HG02938 (cell line): ENCODE measurements at regions not wholly inside any gene's neighbourhood (a gene's known extent, or its start where the extent isn't known, plus 50 kb on each side); places are given as distances from the start of the nearest gene placed in this dataset.
"Not testable (repeated sequence)": the region's sequence is repeated elsewhere in the genome, so short reads cannot be mapped to it uniquely, and the experiment has no call there.

Experiments
- ATAC-seq: cut with Tn5 transposase; IDR thresholded peaks from one replicate; pipeline ENCODE4 v1.9.1; 2021; ENCODE audit warnings: mild to moderate bottlenecking, moderate library complexity; ENCODE audit not compliant: unreplicated experiment

DNA sequence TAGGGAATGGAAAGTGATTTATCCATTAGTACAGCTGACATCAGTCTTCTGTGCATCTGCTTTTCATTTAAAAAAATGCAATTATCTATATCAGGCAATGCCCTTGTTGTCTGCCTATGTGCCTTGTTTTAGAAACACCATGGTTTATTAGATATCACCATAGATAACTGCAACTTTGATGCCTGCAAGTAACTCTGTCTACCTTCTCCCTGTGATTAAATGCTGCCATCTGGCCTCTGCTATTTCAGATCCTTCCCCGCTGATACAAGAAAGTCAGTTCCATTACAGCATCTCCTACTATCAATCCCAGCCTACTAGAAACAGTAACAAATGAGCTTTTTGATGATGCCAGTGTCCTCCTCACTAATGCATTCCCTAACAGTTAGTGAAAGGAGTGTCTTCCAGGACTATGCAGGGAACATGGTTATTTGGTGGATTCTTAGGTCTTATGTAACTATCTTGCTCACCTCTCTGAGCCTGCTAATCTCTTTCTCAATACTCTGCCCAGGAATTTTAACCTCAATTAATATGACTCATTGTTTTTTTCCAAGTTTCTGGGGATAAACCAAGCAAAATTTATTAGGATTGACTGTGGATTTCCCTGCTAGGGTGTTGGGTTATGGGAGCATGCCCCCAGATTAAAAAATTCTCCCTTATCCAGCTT, 444.9 kb downstream of the RAPGEF2 start:
- ATAC-seq = no peak

DNA sequence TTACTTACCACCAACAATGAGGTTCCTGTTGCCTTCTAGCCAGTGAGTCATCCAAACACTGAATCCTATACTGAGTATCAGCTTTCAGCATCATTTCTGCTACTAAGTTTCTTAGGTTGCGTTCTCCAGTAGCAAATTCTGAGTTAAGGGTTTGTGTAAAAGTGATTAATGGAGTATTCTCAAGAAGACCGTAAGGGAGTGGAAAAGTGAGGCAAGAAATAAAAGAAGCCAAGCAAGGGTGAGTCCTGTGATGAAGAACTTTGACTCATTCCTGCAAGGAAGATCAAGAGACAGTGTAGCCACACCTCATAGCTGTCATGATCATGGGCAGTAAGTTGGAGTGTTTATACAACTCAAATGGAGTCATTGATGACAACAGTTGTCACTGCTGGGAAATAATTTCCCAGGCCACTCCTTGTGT, 446.2 kb downstream of the RAPGEF2 start:
- ATAC-seq = no peak

DNA sequence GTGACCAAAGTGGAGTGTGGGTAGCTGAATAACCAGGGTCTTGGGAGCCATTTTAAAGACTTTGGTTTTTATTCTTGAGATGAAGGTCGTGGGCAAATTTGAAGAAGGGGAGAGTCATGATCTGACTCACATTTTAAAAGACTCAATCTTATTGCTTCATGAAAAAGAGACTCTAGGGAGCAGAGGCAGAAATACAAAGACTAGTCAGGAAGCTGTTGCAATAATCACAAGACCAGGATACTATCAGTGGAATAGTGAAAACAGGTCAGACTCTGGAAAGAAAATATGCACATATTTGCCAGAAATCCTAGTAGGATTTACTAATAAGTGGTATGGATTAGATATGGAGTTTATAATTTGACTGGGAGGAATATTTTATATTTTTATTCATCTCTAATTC, 448.4 kb downstream of the RAPGEF2 start:
- no peak for ATAC-seq

DNA sequence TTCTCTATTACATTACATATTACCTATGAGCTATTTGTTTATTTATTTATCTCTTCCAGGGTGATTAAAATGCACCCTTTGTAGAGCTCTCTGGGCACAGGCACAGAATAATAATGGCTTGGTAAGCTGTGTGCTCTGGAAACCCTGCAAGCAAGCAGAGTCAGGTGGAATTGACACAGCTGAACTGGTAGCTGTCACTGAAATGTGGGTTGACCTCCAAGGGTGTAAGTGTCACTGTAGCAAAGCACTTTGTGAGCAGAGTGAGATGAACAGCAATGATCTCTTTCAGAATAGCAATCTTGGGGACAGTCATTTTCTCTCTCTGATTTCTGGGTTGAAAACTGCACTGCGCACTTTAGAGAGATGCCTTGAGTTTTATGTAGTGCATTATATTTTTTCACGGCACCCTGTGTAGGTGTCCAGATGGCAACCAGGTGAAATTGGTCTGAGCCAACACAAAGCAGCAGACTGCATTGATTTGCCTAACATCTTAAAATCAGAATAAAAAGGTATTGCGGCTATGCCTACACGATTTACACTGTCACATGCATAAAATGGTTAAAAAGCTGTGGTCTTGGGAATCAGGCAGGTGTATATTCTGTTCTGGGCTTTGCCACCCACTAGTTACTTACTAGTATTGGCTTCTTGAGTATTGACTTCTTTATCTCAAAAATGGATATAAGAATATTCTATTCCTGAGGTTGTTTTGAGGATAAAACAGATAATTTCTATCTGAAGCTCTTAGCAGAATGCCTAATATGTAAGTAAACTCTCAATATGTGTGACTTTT, 450.3 kb downstream of the RAPGEF2 start:
- no peak for ATAC-seq

DNA sequence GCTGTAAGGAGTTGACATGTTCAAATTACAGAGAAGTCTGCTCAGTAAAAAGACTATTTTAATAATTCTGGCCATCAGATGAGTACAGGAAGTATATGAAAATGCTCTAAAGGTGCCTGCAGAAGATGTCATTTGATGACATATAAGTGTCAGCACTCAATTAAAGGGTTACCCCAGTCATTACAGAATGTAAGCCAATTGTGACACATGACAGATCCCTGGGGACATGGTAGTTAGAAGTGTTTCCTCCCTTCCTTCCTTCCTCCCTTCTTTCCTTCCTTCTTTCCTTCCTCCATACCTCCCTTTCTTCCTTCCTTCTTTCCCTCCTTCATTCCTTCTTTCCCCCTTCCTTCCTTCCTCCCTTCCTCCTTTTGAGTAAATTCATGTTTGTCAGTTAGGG, 453.0 kb downstream of the RAPGEF2 start:
- ATAC-seq = no peak

DNA sequence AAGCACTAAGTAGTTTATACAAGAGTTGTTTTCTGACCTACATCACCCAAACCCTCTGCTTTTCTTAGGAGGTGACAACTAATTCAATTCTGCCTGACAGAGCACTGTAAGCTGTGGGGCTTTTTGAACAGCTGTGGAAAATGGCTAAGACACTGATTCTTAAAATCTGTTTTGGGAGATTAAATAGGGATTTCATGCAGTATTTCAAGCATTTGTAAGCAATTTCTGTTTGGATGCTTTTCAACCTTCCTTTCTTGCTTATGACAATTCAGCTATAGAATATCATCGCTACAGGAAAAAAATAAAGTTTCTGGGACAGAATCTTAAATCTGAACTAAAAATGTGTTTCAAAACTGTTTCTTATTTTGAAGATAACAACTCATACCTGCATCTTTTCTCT, 459.5 kb downstream of the RAPGEF2 start:
- ATAC-seq = no peak

DNA sequence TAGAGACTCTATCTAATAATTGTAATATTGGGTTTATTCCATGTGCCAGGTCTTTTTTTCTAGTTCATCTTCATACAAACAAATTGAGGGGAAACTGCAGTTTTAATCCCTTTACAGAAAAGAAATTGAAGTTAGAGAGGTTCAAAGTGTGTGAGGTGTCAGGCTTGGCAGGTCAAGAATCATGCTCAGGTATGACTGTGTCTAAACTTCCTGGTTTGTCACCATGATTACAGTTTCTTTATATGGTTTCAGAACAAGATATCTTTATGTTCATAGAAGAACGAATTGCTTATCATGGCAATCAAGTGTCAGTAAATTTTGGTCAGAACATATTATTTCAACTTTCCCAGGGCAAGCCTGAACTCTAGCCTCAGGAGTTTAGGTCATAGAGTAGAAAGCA, 460.4 kb downstream of the RAPGEF2 start:
- no peak for ATAC-seq

DNA sequence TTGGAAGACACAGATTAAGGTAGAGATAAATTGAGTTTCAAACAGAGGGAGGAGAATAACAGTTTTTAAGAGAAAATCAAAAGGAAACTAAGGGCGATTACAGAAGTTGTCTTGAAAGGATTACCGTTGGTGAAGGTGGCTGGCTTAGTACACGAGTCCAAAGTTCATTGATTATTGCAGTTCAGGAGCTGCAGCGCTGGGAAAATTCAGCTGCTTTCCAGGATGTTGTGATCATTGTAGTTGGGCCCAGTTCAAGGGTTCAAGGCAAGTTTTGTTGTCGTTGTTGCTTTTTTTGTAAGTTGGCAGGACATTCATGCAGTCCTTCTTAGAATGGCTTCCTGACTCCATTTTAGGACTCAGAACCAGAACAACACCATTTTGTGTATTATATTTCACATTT, 461.7 kb downstream of the RAPGEF2 start:
- ATAC-seq = no peak

DNA sequence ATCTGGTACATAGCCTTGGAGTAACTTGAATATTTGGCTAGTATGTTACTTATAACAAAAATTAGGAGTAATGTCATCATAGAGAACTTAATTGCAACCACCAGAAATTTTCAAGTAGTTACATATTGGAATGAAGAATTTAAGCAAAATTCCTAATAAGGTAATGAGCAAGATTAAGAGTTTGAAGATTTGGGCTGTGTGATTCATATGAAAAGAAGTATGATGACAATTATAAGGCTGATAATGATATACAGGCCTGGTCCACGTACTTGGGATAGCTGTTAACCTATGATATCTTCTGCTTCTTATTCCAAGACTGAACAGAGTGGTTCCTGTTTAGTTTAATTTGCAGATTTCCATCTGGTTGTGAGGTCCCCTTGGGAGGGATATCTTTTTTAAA, 463.9 kb downstream of the RAPGEF2 start:
- no peak for ATAC-seq

DNA sequence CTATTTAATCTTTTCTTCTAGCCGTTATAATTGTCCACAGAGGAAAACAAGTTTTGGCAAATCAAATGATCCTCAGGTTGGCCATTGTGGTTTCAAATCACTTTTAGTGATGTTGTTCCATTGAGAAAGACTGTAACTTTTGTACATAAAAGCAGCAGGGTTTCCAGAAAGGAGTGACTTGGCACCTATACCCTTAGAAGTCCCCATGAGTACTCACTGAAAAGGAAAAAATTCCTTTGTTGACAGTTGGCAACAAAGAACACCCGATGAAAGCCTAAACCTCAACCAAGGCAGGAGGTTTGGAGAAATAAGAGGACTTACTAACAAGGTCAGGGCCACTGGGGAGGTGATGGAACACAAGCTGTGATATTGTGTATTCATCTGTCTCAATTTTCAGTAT, 474.4 kb downstream of the RAPGEF2 start:
- ATAC-seq = no peak

DNA sequence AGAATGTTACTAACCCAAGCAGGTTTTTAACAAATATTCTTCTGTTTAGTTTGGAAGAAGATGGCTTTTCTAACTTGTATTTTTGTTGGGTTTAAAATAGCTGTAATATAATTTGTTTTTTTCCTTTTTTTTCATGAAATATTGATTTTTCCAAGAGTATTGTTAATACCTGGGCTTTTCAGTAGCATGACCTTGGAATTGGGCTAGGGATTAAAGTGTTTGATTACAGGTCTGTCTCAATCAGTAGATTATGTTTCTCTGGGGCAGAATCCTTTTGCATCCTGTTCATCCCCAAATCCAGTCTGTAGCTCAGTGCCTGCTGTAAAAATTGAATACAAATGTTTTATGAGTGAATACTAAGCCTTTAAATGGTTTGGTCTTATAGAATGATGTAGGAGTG, 479.8 kb downstream of the RAPGEF2 start:
- no peak for ATAC-seq

DNA sequence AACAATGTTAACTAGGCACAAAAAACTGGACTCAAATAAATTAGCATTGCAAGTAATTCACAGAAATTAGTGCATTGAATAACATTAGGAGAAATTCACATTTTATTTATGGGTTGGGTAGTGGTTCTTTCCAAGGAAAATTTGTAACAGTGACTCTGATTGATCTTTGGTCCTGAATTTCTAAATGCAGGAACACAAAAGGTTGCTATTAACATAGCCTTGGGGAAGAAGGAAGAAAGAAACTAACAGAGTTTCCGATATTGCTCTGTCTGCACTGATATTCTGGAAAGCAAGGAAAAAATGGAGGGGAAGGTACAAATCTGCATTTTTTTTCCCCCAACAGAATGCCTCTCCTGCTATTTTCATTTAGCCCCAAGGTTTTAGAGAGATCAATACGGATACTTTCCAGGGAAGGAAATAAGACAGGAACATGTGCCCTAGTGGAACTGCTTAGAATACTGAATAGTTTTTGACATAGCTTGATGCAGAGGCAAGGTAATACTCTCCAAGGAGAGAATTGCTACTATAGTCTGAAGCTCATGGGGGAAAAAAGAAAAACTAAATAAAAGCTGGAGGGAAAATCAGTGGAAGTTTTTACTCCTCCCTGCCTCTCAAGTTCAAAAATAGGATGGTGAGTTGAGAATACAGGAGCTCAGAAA, 490.1 kb downstream of the RAPGEF2 start:
- ATAC-seq = no peak

DNA sequence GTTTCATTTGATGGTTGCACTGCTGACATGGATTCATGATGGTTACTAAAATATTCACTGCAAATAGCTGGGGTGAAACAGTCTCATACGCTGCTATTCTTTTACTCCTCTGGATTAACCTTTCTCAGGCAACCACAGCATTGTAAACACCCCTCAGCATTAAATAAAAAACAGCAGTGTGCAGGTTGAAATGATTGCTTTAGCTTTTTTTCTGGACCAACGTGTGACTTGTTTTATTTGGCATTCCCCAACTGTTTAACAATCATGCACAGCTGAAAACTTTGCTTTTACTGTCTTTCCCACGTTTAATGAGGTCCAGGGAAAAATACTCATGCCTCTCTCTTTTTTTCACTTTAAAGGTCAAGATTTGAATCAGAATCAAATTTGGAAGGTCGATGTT, 490.8 kb downstream of the RAPGEF2 start:
- no peak for ATAC-seq

DNA sequence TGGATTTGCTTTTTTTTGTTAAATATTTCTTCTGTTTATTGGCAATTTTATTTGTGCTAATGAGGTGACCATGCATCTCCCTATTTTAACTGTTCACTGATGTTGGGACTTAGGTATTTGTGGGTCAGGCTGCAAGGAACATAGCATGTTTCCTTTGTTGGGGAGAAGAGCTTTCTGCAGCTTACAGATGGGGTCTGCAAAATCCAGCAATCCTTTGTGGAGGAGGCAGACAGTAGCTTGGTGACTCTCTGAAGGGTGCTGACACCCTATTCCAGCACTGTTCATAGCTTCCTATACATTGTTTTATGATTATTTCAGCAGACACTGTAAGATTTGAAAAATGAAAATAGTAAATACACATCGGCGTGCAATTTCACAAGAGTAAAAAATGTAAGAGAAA, 491.7 kb downstream of the RAPGEF2 start:
- ATAC-seq = no peak

DNA sequence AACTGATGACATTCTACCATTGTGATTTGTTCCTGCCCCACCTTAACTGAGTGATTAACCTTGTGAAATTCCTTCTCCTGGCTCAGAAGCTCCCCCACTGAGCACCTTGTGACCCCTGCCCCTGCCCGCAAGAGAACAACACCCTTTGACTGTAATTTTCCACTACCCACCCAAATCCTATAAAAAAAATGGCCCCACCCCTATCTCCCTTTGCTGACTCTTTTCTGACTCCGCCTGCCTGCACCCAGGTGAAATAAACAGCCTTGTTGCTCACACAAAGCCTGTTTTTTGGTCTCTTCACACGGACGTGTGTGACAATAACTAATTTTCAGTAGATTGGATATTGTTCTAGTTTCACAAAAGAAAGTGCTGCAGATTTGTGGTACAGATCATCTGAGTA, 492.2 kb downstream of the RAPGEF2 start:
- not testable (repeated sequence) for ATAC-seq

DNA sequence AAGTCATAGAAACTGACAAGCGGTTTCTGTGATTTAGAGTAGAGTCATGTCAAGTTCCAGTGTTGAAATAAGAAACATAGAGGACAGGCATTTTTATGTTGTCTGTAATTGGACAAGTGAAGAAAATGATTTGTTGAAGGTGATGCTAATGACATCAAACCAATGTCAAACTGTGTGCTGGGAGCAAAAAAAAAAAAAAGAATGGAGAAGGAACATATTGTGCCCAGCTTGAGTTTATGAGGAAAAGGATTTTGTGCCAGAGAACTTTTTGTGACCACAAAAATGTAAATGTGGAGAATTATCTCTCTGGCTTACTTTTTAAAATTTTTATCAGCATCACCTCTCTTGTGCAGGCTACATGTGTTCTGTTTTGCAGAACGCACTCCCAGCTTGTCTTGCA, 495.7 kb downstream of the RAPGEF2 start:
- ATAC-seq = no peak

DNA sequence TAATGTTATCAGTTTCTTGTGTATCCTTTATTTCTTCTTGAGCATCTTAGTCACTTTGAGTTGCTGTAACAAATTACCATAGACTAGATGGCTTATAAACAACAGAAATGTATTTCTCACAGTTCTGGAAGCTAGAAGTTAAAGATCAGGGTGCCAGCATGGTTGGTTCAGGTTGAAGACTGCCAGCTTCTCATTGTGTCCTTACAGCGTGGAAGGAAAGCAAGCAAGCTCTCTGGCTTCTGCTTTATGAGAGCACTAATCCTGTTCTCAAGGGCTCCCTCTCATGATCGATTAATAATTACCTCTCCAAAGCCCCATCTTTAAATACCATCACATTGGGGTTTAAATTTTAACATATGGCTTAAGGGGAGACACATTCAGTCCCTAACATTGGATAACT, 497.2 kb downstream of the RAPGEF2 start:
- ATAC-seq = no peak

DNA sequence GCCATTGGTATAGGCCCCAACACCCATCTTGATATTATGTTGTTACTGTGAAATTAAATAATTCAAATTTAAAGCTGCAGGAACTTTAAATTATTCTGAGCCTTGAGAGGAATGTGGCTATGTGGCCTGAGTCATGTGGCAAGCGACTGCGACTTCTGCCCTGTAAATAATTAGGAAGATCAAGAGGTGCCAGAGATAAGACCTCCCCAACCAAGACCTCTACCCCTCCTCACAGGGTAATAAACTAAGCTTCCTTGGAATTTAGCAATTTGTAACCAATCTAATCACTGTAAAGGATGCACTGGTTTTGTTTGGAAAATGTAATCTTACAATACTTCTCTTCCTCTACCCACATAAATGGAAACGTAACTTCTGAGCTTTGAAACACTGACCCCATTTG, 501.9 kb downstream of the RAPGEF2 start:
- no peak for ATAC-seq

DNA sequence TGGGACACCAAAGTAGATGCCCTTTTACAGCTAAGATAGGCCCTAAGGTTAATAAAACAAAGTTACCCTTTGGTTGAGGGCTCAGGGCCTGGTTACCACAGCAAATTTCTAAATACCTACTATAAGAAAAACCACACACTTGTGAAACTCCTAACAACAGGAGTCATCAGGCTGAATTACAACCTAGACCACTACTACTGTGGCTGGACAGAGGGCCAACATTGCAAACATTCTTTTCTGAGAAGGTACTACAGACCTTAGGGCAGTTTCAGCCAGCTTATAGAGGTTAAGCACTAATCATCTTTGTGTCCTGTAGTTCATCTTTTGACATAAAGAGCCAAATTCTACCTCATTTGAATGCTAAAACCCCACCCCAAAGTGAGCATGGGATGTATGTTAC, 504.0 kb downstream of the RAPGEF2 start:
- ATAC-seq = no peak

DNA sequence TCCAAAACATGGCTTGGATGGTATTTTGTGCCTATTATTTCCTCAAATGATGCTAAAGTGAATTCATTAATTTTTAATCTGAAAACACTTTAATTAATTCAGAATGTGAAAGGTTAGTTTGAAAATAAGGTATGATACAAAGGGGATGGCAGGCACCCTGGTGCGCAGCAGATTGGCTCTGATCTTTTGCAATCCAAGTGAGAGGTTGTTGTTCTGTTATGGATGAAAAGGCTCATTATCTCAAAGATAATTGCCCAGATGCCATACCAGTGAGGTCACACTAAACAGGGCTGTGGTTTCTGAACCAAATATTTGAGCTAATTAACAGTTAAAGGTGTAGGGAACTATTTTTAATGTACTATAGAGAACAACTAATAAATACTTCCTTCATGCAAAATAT, 504.9 kb downstream of the RAPGEF2 start:
- no peak for ATAC-seq

DNA sequence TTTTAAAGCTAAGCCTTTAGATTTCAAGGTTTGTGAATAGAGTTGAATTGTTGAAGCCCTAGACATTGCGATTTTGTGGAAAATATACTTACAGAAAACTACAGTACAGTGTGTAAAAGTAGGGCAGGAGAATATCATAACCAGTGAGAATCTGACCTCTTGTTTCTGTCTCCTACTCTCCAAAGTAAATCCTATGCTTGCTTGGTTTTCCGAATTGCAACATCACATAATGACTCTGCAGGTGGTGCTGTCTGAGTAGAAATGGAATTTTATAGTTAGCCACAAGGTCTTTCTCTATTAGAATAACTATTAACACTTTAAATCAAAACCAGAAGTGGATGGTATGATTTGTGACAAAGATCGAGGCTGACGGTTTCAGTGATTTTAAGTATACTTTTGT, 505.6 kb downstream of the RAPGEF2 start:
- no peak for ATAC-seq

DNA sequence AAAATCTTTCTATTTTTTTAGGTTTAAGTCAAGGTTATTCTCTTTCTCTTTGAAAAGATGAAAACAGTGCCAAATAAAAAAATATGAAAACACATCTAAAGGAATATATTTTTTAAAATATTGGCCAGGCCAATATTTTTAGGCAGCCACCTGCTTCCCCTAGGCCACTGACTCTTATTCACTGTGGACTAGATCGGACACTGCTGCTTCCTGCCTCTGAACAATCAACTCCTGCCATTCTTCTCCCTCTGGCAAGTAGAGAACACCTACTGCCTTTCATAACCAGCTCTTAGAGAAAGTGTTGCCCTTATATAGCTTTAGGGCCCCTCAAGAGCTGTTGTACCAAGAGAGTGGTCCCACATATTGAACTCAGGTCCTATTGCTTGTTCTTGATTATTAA, 529.2 kb downstream of the RAPGEF2 start:
- no peak for ATAC-seq
